SK-N-MC (cell line): ENCODE measurements at regions not wholly inside any gene's neighbourhood (a gene's known extent, or its start where the extent isn't known, plus 50 kb on each side); places are given as distances from the start of the nearest gene placed in this dataset.

Experiments
- EZH2 ChIP-seq: fragments of 200-600 bp; sonication (generic); IDR thresholded peaks from one replicate; pipeline ENCODE4 v1.6.1; 2017; ENCODE audit warnings: antibody characterized with exemption
- FOXP2 ChIP-seq: optimal IDR thresholded peaks from 2 replicates; pipeline ENCODE3; 2011; ENCODE audit warnings: mild to moderate bottlenecking, moderate library complexity; ENCODE audit not compliant: insufficient read depth; ENCODE audit errors: extremely low read length, control extremely low read depth
- POLR2AphosphoS5 ChIP-seq: IDR thresholded peaks from 2 replicates; pipeline ENCODE4 v1.6.1; 2012; ENCODE audit warnings: mild to moderate bottlenecking, low read depth, low read length, borderline replicate concordance

- TF ChIP-seq EZH2 (no peak), POLR2AphosphoS5 (no peak), FOXP2 (no peak)
Observed at GRCh38 chr5:90191352-90192045, 218.1 kb downstream of the CETN3 start.
